AG08396 (cell line): ENCODE measurements at regions not wholly inside any gene's neighbourhood (a gene's known extent, or its start where the extent isn't known, plus 50 kb on each side); places are given as distances from the start of the nearest gene placed in this dataset.
"Not testable (repeated sequence)": the region's sequence is repeated elsewhere in the genome, so short reads cannot be mapped to it uniquely, and the experiment has no call there.

ENCODE experiments used
- DNase-seq: peaks from one replicate; pipeline ENCODE4 v3.0.0; 2012; ENCODE audit warnings: low spot score, mixed read lengths

DNA sequence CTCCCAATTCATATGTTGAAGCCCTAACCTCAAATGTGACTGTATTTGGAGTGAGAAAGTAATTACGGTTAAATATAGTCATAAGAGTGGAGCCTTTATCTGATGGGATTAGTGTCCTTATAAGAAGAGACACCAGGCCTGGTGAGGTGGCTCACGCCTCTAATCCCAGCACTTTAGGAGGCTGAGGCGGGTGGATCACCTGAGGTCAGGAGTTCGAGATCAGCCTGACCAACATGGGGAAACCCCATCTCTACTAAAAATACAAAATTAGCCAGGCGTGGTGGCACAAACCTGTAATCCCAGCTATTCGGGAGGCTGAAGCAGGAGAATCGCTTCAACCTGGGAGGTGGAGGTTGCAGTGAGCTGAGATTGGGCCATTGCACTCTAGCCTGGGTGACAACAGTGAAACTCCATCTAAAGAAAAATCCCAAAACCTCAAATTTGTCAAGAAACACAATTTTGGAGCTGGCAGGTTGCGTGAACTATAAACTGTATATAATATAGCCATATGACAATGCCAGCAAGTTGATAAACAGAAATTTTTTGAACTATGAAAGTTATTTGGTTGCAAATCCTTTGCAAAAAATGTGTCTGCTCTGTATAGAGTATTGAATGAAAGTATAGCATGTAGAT, 125.6 kb upstream of the ZNF217 start:
- not testable (repeated sequence) for DNase-seq

DNA sequence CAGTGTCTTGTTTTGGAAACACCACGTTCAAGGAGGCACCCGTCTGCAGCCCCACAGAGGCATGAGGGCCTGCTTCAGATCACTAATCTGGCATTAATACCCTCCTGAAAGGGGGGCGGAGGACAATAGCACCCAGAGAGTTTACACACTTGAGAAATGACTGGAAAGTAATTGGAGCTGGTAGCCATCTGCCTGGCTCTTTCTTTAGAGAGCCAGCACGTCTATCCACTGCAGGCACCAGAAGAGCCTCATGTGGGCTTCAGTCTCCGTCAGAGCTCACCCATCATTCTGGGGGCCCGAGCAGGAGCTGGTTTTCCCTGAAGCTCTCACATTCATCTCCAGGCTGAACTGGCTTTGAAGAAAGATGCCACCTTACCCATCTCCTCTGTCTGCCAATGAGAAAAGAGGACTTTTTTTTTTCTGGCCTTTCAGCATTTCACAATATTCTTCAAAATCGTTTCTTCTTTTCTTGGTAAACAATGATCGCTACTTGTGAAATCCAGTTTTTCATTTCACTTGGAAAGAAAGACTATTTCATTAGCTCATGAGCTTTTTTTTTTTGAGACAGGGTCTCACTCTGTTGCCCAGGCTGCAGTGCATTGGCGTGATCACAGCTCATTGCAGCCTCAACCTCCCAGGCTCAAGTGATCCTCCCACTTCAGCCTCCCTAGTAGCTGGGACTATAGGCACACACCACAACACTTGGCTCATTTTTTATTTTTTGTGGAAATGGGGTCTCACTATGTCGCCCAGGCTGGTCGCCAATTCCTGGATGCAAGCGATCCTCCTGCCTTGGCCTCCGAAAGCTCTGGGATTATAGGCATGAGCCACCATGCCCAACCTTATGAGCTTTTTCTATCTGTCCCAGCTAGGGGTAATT, 124.7 kb upstream of the ZNF217 start:
- no peak for DNase-seq

DNA sequence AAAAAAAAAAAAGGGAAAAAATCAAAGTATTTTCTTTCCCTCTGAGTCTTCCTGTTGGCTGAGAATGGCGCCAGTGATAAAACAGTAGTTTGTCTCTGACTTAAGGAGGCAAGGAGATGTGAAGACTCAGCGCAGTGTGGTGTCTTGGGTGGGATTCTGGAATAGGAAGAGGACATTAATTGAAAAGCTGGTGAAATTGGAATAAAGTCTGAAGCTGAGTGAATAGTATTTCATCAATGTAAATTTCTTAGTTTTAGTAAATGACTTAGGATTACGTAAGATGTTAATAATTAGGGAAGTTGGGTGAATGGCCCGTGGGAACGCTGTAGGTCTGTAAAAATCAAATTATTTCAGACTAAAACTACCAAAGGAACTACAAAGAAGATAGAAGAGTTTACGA, 122.8 kb upstream of the ZNF217 start:
- no peak for DNase-seq

DNA sequence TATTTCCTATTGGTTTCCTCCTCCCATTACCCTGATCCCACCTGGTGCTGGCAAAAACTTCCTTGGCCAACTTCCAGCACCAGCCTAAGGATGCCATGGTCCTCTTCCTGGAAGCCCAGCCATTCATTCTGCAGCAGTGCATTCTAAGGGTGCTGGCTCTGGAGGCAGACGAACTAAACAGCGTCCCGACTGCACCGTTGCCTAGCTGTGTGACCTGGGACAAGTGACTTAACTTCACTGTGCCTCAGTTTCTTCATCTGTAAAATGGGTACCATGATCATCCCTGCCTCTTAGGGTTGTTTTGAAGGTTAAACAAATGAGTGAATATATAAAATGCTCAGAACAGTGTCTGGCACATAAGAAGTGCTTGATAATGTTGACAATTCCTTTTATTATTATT, 120.9 kb upstream of the ZNF217 start:
- no peak for DNase-seq

DNA sequence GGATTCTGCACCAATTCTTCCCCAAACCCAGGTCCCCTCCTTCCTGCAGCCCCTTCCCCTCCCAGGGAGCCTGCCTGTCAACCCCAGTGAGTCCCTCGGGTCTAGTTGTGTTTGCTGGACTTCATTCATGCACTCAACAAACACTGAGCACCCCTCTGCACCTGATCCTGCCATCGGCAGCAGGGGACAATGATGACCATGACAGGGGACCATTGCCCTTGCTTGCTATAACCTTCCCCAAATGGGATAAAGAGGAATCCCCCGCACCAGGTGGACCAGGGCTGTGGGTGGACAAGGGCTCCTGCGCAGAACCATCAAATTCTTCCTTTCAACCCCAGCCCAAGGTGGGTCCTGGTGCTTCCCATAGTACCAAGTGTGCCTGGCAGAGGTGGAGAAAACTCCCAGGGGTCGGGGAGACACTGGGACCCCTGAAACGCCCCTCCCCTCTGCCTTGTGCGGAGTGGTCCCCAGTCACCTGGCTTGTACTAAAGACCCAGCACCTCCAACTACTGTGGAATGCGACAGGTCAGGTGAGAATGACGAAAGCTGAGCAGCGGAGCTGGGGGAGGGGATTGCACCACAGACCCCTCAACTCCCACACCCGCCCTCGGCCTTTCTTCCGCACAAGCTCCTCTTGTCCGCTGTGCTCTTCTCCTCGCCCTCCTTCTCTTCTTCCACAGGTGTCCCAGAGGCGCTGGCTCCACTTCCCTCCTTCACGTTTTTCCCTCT, 119.9 kb upstream of the ZNF217 start:
- no peak for DNase-seq

DNA sequence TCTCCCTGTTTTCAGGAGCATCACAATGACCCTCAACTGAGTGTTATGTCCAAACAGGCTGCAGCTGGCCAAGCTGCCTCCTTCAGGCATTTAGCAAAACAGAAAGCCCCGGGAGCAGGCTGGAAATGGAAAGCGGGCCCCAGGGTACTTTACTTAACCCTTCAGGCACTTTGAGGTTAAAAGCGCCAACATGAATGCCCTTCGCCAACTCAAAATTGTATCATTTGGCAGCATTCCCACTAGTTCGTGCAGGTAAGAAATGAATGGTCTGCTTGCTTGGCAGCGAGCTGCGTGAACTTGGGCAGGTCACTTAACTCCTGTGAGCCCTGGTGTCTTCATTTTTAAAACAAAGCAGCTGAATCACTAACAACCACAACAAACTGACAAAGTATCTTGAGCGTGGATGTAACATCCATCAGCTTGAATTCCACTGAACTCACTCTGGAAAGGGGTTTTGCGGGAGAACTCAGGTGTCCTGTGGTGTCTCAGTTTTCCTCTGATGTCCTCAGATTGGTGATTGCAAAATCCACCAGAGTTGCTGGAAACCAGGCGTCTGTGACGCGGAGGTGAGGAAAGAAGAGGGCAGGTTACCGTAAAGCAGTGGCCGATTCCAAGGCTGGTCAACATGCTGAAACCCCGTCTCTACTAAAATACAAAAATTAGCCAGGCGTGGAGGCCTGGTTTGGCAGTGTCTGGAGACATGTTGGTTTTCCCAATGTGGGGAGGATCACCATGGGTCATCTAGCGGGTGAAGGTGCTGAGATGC, 118.8 kb upstream of the ZNF217 start:
- no peak for DNase-seq

DNA sequence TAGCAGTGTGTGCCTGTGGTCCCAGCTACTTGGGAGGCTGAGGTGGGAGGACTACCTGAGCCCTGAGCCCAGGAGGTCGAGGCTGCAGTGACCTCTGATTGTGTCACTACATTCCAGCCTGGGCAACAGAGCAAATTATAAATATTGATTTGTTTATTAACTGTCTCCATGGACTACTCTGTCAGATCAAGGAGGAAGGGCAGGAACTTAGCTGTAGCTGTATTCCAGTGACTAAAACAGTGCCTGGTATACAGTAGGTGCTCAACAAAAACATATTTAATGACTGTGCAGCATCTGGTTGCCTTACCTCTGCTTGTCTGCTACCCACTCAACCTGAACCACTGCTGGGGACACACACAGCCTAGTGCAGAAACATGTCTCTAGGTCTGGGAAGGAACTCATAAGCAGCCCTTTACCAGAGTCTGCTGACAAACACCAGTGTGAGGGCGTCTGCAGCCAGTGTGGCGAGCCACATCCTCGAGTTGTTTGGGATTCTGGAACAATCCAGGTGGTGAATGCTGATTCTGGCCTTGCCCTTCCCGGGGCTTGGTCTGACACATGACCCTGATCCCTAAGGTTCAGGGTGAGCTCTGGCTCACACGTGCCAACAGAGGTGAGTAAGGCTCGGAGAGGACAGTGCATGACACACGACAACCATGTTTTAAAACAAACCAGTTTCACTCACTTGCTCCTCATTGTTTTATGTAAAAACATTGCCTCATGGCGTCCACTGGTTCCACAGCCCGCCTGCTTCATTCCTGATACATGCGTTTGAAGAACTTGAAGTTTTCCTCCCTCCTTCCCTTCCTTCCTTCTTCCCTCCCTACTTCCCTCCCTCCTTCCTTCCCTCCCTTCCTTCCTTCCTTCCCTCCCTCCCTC, 117.9 kb upstream of the ZNF217 start:
- DNase-seq = no peak

DNA sequence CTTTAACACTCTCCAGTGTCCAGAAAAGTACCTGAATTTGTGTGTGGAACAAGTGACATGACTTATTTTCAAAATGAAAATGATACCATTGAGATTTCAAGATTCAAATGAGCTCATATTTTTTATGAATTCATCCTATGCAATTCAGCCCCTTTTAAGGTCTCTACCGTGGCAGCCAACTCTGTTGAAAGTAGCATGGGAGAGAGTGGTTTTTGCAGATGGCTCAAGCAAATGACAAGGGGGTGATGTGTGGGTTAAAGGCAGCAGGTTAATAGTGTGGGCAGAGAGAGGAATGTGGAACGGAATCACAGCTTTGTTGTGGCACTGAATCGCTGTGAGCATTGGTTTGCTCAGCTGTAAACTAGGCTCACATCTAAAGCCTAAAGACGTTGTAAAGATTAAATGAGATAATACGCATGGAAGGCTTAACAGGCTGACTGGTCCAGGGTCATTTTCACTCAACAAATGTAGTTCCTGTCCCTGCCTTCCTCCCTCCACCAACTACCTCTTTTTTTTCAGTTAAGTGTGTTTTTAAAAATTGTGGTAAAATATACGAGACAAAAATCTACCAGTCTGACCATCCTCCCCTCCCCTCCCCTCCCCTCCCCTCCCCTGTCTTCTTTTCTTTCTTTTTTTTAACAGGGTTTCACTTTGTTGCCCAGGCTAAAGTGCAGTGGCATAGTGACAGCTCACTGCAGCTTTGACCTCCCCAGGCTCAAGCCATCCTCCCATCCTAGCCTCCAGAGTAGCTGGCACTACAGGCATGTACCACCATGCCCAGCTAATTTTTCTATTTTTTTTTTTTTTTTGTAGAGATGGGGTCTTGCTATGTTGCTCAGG, 114.7 kb upstream of the ZNF217 start:
- peak; percentile 23 for DNase-seq

DNA sequence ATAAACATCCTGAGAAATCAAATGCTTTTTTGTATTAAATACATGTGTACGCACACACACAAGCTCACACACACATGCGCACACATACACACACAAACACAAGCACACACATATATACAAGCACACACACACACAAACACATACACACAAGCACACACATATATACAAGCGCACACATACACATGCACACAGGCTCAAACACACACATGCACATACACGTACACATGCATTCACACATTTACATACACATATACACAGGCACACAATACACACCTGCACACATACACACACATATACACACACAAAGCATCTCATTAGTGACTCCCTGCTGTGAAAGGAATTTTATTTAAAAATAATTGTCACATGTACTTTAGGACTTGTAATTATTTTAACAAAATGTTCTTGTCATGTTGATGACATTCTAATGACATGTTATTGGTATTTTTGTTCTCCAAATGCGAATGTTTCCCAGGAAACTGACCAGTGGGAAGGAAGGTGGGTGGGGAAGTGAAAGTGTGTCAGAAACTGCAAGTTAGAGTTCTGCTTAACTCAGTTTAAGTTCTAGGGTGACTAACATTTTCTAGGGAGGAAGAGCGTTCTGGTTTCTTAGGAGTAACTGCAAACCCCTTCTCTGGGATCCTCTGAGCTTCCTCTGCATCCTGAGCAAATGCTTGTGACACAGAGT, 113.9 kb upstream of the ZNF217 start:
- peak; percentile 24 for DNase-seq

DNA sequence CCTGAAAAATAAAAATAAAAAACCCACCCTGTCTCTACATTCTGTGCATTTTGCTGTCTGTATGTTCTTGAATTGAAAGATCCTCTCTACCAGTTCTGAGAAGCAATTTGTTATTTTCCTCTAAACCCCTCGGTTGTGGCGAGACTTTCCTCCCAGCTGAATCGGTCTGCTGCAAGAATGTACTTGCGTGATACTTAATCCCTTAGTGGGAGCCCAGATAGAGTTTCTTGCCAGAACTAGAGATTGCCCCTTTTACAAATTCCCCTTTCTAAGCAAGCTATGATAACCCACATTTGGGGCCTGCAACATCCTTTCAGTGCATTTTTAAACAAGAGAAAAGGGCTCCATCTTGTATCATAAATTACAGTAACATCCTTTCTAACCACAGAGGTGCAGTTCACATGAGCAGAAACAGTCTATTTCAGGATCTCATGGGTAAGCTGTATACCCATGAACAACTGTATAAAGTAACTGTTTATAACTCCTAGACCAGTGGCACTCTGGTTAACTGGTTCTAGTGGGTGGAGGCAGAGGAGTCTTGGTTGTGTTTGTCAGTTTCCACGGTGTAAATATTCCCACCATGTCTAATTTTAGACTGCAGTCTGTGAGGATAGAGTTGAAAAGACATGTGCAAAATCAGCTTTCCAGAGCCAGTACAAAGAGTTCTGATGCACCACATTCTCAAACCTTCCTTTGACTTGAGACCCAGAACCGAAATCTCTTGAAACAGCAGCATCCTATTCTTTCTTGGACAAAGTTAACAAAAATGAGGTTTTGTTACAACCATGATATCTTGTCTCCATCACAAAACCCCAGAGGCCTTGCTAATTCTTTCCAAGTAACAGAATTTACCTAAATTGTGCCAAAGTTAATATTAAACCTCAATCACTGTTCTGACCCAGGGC, 113.1 kb upstream of the ZNF217 start:
- peak; percentile 39 for DNase-seq

DNA sequence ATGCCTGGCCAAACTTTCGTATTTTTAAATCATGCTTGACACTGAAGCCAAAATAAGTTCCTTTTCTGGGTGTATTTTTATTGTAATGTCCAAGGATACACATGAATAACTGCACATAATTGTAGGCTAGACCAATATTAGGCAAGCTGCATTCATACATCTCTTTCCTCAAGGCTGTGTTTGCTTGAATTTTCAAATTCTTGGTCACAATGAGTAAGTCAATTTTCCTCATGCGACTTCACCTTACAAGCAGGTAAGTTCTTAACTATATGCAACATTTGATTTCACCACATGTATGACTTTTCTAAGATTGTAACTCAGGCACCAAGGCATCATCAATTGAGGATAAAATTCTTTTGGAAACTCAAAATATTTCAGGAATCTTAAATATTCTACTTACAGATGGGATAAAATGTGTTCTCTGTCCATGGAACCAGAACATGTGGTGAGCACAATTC, 112.4 kb upstream of the ZNF217 start:
- peak; percentile 29 for DNase-seq

DNA sequence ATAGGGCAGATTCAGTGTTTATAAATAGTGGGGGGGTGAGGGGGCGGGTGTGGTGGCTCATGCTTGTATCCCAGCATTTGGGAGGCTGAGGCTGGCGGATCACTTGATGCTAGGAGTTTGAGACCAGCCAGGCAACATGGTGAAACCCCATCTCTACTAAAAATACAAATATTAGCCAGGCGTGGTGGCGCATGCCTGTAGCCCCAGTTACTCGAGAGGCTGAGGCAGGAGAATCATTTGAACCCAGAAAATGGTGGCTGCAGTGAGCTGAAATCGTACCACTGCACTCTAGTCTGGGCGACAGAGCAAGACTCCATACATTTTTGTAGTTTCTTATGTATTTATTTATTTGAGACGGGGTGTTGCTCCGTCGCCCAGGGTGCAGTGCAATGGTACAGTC, 109.0 kb upstream of the ZNF217 start:
- DNase-seq = no peak

DNA sequence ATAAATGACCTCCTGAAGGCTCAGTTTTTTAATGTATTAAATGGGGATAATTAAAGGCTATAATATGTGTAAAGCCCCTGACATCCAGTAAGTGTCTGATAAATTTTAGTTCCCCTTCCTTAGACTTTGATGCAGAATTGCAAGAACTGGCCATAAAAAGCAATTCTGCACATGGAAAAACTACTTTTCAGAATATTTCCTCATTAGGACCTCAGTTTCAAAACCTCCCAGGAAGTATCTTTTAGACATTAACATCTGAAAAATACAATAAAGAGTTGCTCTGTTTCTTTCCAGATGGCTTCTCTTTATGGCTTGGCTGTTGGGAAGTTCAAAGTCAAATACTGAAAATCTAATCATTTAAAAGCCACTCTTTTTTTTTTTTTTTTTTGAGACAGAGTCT, 106.3 kb upstream of the ZNF217 start:
- no peak for DNase-seq

DNA sequence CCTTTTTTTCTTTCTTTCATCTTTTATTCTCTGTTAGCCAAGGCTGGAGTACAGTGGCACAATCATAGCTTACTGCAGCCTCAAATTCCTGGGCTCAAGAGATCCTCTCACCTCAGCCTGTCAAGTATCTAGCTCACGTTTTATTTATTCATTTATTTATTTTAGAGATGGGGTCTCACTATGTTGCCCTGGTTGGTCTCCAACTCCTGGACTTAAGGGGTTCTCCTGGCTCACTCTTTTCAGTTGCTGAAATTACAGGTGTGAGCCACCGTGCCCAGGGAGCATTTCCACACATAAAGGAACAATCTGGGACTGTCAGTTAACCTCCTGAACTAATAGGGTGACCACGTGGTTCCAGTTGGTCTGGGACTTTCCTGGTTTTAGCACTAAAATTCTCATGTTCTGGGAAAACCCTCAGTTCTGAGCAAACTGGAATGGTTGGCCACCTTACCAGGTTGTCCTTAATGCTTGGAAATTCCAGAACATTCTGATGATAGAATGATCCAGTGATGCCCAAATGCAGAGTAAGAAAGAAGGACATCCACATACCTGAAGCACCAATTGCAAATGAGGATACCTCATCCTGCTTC, 105.5 kb upstream of the ZNF217 start:
- DNase-seq = no peak

DNA sequence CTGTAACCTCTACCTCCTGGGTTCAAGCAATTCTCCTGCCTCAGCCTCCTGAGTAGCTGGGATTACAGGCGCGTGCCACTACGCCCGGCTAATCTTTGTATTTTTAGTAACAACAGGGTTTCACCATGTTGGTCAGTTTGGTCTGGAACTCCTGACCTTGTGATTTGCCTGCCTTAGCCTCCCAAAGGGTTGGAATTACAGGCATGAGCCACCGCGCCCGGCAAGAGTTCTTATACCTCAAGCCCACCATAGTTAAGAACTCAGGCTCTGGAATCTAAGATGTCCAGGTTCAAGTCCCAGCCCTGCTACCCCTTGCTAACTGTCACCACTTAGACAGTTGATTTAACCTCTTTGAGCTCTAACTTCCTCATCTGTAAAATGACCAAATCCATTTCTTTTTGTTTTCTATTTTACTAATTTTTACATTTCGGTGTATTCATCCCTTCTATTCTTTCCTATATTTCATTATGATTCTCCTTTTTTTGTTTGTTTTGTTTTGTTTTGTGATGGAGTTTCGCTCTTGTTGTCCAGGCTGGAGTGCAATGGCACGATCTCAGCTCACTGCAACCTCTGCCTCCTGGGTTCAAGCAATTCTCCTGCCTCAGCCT, 104.8 kb upstream of the ZNF217 start:
- DNase-seq = no peak

DNA sequence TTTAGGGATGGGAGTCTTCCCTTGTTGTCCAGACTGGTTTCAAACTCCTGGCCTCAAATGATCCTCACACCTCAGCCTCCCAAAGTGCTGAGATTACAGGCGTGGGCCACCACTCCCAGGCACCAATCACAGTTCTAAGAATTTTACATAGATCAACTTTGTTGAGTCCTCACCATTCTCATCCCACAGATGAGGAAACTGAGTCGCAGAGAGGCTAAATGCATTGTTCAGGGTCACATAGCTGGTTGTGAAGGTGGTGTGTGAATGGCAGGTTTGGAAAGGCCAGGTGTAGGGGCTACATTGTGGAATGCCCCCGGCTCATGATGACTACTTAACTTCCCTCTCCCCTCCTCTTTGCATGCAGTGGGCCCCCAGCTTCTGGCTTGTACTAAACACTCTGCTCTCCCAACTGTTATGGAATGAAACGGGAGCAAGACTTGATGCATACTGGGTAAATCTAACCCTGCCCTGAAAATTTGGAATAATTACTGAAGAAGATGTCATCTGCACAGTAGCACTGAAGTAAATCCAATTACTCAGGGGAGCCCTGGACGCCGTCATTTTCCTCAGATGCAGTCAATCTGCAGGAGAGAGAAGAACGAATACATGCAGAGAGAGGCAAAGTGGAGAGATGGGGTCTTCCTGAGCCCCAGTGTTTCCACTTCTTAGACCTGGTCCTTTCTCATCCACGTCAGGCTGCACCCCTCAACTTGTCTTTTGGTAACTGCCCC, 102.3 kb upstream of the ZNF217 start:
- DNase-seq = no peak
